Duodenal mucosa (tissue), 2 donors: ENCODE measurements at regions not wholly inside any gene's neighbourhood (a gene's known extent, or its start where the extent isn't known, plus 50 kb on each side); places are given as distances from the start of the nearest gene placed in this dataset.
"Not testable (repeated sequence)": the region's sequence is repeated elsewhere in the genome, so short reads cannot be mapped to it uniquely, and the experiment has no call there.

Experiments used
- H3K27ac ChIP-seq: one replicate; pipeline ENCODE4 v1.7.0; 2013; ENCODE audit warnings: low read depth, low read length
- H3K27me3 ChIP-seq, 2 donors: one replicate each; pipeline ENCODE4 v1.7.0; 2013; ENCODE audit warnings: low read length in 2 of 2, control low read depth in 1 of 2; ENCODE audit not compliant: insufficient read depth in 2 of 2, control insufficient read depth in 1 of 2
- H3K36me3 ChIP-seq, 2 donors: one replicate each; pipeline ENCODE4 v1.7.0; 2013; ENCODE audit warnings: low read length in 2 of 2, control low read depth in 1 of 2; ENCODE audit not compliant: insufficient read depth in 2 of 2, control insufficient read depth in 1 of 2
- H3K4me1 ChIP-seq, 2 donors: one replicate each; pipeline ENCODE4 v1.7.0; 2013; ENCODE audit warnings: low read length in 2 of 2, control low read depth in 1 of 2; ENCODE audit not compliant: insufficient read depth in 2 of 2, control insufficient read depth in 1 of 2
- H3K4me3 ChIP-seq, 2 donors: one replicate each; pipeline ENCODE4 v1.7.0; 2013; ENCODE audit warnings: low read length in 2 of 2, low read depth in 1 of 2
- H3K9ac ChIP-seq, 2 donors: one replicate each; pipeline ENCODE4 v1.7.0; 2013; ENCODE audit warnings: low read length in 2 of 2, low read depth in 1 of 2
- H3K9me3 ChIP-seq, 2 donors: one replicate each; pipeline ENCODE4 v1.7.0; 2013; ENCODE audit warnings: low read length in 2 of 2, control low read depth in 1 of 2; ENCODE audit not compliant: control insufficient read depth in 1 of 2

- H3K4me3 ChIP-seq, result no peak overlapping the region
- no peaks in the 10 kb centered on the region for H3K27me3 ChIP-seq
- no peak overlapping the region for H3K27ac ChIP-seq
- no peaks in the 10 kb centered on the region for H3K9me3 ChIP-seq
- peaks cover 0 to 4% of the 10 kb centered on the region in 2 donors for H3K4me1 ChIP-seq
- H3K36me3 ChIP-seq, result no peaks in the 10 kb centered on the region
- no peak overlapping the region for H3K9ac ChIP-seq
These were observed 379.0 kb upstream of the CRIM1 start for GRCh38 chr2:35976611-35977010.

- Histone ChIP-seq H3K9me3 (no peaks in the 10 kb centered on the region), H3K4me3 (peak overlapping the region in 1 of 2 donors; percentile 12), H3K27ac (no peak overlapping the region), H3K9ac (no peak overlapping the region), H3K36me3 (no peaks in the 10 kb centered on the region), H3K4me1 (no peaks in the 10 kb centered on the region), H3K27me3 (no peaks in the 10 kb centered on the region)
These were observed 381.8 kb upstream of the CRIM1 start for GRCh38 chr2:35973737-35974132.

GRCh38 chr2:35973132-35973736, 382.3 kb upstream of the CRIM1 start:
- H3K9ac ChIP-seq, result no peak overlapping the region
- no peaks in the 10 kb centered on the region for H3K36me3 ChIP-seq
- H3K27me3 ChIP-seq, result no peaks in the 10 kb centered on the region
- H3K9me3 ChIP-seq, result no peaks in the 10 kb centered on the region
- no peak overlapping the region for H3K27ac ChIP-seq
- H3K4me3 ChIP-seq, result no peak overlapping the region
- no peaks in the 10 kb centered on the region for H3K4me1 ChIP-seq

GRCh38 chr2:35963824-35964223, 391.8 kb upstream of the CRIM1 start:
- no peak overlapping the region for H3K9ac ChIP-seq
- no peaks in the 10 kb centered on the region for H3K4me1 ChIP-seq
- no peaks in the 10 kb centered on the region for H3K36me3 ChIP-seq
- no peaks in the 10 kb centered on the region for H3K27me3 ChIP-seq
- no peaks in the 10 kb centered on the region for H3K9me3 ChIP-seq
- H3K27ac ChIP-seq, result no peak overlapping the region
- H3K4me3 ChIP-seq, result no peak overlapping the region

- Histone ChIP-seq H3K36me3 (no peaks in the 10 kb centered on the region), H3K27me3 (no peaks in the 10 kb centered on the region), H3K4me1 (no peaks in the 10 kb centered on the region), H3K27ac (no peak overlapping the region), H3K9me3 (no peaks in the 10 kb centered on the region), H3K9ac (no peak overlapping the region), H3K4me3 (no peak overlapping the region)
These were observed 392.2 kb upstream of the CRIM1 start for GRCh38 chr2:35963357-35963756.

- H3K9me3 ChIP-seq, result no peaks in the 10 kb centered on the region
- H3K36me3 ChIP-seq, result no peaks in the 10 kb centered on the region
- H3K27ac ChIP-seq, result no peak overlapping the region
- H3K4me3 ChIP-seq, result no peak overlapping the region
- H3K4me1 ChIP-seq, result no peaks in the 10 kb centered on the region
- no peaks in the 10 kb centered on the region for H3K27me3 ChIP-seq
- no peak overlapping the region for H3K9ac ChIP-seq
These were observed 392.9 kb upstream of the CRIM1 start for GRCh38 chr2:35962585-35963146.

GRCh38 chr2:35960596-35960995, 395.0 kb upstream of the CRIM1 start:
- Histone ChIP-seq H3K9me3 (no peaks in the 10 kb centered on the region), H3K27me3 (no peaks in the 10 kb centered on the region), H3K27ac (no peak overlapping the region), H3K4me3 (no peak overlapping the region), H3K36me3 (no peaks in the 10 kb centered on the region), H3K9ac (no peak overlapping the region), H3K4me1 (no peaks in the 10 kb centered on the region)

- H3K27me3 ChIP-seq, H3K4me1 ChIP-seq, H3K36me3 ChIP-seq: not testable (repeated sequence)
These were observed 398.5 kb upstream of the CRIM1 start for GRCh38 chr2:35957053-35957452.

GRCh38 chr2:35946478-35946877, 409.1 kb upstream of the CRIM1 start:
- Histone ChIP-seq H3K9me3 (no peaks in the 10 kb centered on the region), H3K4me3 (peak overlapping the region in 1 of 2 donors; percentile 34), H3K27ac (no peak overlapping the region), H3K9ac (no peak overlapping the region), H3K4me1 (peaks cover 9 to 14% of the 10 kb centered on the region in 2 donors), H3K36me3 (no peaks in the 10 kb centered on the region), H3K27me3 (no peaks in the 10 kb centered on the region)

More at GRCh38 chr2:35957053-35957452, 398.5 kb upstream of the CRIM1 start:
- not testable (repeated sequence) for H3K27ac ChIP-seq, H3K9me3 ChIP-seq, H3K9ac ChIP-seq, H3K4me3 ChIP-seq

- H3K27me3 ChIP-seq, result no peaks in the 10 kb centered on the region
- no peak overlapping the region for H3K4me3 ChIP-seq
- H3K36me3 ChIP-seq, result no peaks in the 10 kb centered on the region
- no peaks in the 10 kb centered on the region for H3K4me1 ChIP-seq
- H3K9ac ChIP-seq, result no peak overlapping the region
- no peak overlapping the region for H3K27ac ChIP-seq
- H3K9me3 ChIP-seq, result no peaks in the 10 kb centered on the region
These were observed 416.7 kb upstream of the CRIM1 start for GRCh38 chr2:35938838-35939237.
